Gastrocnemius medialis (tissue), 4 donors: ENCODE measurements at regions not wholly inside any gene's neighbourhood (a gene's known extent, or its start where the extent isn't known, plus 50 kb on each side); places are given as distances from the start of the nearest gene placed in this dataset.

Source experiments
- ATAC-seq, 2 donors: fragments of 150-250 bp; one replicate each; pipeline ENCODE4 v1.9.1; 2016
- DNase-seq, 2 donors: peaks; one replicate each; pipeline ENCODE4 v3.0.0-alpha.2; 2019
- H3K27ac ChIP-seq, 4 donors: fragments of 200-600 bp; sonication (generic); 1 replicate in 1 of 4; 2 replicates in 3 of 4; pipeline ENCODE4 v1.5.1; 2016 to 2018; ENCODE audit warnings: mild to moderate bottlenecking in 2 of 4, moderate library complexity in 1 of 4
- H3K27me3 ChIP-seq, 3 donors: fragments of 200-600 bp; sonication (generic) in 2 of 3; 1 replicate in 1 of 3; 2 replicates in 2 of 3; pipeline versions ENCODE4 v1.5.1 to v1.6.0; 2016 to 2019; ENCODE audit warnings: mild to moderate bottlenecking in 1 of 3, moderate library complexity in 1 of 3
- H3K36me3 ChIP-seq, 2 donors: fragments of 200-600 bp; sonication (generic) in 1 of 2; one replicate each; pipeline ENCODE4 v1.5.1; 2017 to 2018
- H3K4me1 ChIP-seq, 2 donors: fragments of 200-600 bp; sonication (generic) in 1 of 2; one replicate each; pipeline ENCODE4 v1.5.1; 2016 to 2017; ENCODE audit warnings: mild to moderate bottlenecking in 2 of 2
- H3K4me3 ChIP-seq, 4 donors: fragments of 200-600 bp; sonication (generic) in 3 of 4; 1 replicate in 1 of 4; 2 replicates in 3 of 4; pipeline ENCODE4 v1.5.1; 2016 to 2019; ENCODE audit warnings: mild to moderate bottlenecking in 2 of 4
- H3K9me3 ChIP-seq, 3 donors: fragments of 200-600 bp; sonication (generic) in 2 of 3; 1 replicate in 1 of 3; 2 replicates in 2 of 3; pipeline ENCODE4 v1.5.1; 2016 to 2019
- POLR2A ChIP-seq, 2 donors: fragments of 450-650 bp; IDR thresholded peaks; one replicate each; pipeline ENCODE4 v1.6.1; 2017; ENCODE audit warnings: antibody characterized with exemption in 2 of 2, mild to moderate bottlenecking in 2 of 2, moderate library complexity in 2 of 2
- in situ Hi-C, 4 donors: fragments of 200-750 bp; cut with MboI; loops; one replicate each; pipeline versions ENCODE4 v1.15.0 to v1.8.0; 2017; ENCODE audit warnings: low sequenced_read_pairs in 4 of 4
- intact Hi-C: fragments of 100-400 bp; cut with DNase I; formaldehyde crosslinking; loops from one replicate; pipeline ENCODE4 v1.15.1; 2023; ENCODE audit warnings: low total_unique reads
- TF ChIP-seq, protein P1 (sequence below), 5 experiments: fragments of 450-650 bp in 3 of 5; fragments of 200-600 bp in 2 of 5; sonication (generic) in 2 of 5; IDR thresholded peaks in 4 of 5; conservative IDR thresholded peaks in 1 of 5; 1 replicate in 4 of 5; 2 replicates in 1 of 5; pipeline ENCODE4 v1.5.1; 2016 to 2019; ENCODE audit warnings: antibody characterized with exemption in 5 of 5, mild to moderate bottlenecking in 3 of 5, moderate library complexity in 3 of 5

DNA sequence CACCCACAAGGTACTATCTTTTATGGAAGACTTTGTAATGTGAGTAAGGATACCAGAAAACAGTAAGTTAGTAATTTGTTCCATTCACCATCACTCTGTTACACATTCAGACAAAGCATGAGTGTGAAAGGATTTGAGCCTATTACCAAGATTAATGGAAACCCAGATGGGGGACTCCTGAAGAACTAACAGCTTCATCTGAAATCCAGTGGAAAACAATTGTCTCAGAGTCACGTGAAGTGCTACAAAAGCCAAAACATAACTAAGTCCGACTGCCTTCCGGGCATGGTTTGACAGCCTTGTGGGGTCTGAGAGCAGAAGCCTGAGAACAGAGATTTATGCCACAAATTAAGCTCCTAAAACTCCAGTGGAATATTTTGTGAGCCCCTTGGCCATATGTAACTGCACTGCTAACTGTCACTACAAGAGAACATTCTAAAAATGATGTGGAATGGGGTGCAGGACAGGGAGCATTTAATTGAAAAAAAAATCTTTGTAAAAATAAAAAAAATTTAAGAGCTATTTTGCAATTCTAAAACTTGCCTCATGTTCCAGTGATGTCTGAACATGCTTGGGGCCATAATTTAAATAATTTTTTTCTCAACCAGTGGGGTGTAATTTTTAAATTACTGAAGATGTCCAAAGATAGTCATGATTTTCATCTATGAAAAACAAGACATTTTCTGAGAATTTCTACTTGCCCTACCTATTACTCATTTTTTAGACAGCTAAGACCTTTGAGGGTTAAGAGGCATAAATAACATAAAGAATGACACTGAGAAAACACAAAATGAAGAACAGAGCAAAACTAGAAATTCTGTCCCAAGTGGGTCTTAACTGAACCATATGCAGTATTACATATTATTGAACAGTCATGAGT lies 555.0 kb downstream of the INHBA start:
- Histone ChIP-seq H3K4me1 (no peaks in the 10 kb centered on the region), H3K27me3 (no peaks in the 10 kb centered on the region), H3K27ac (no peak overlapping the region), H3K36me3 (no peaks in the 10 kb centered on the region), H3K4me3 (no peak overlapping the region), H3K9me3 (no peaks in the 10 kb centered on the region)
- no peak for TF ChIP-seq POLR2A (IDR thresholded peaks at IDR 0.05)
- TF ChIP-seq, protein P1, sequence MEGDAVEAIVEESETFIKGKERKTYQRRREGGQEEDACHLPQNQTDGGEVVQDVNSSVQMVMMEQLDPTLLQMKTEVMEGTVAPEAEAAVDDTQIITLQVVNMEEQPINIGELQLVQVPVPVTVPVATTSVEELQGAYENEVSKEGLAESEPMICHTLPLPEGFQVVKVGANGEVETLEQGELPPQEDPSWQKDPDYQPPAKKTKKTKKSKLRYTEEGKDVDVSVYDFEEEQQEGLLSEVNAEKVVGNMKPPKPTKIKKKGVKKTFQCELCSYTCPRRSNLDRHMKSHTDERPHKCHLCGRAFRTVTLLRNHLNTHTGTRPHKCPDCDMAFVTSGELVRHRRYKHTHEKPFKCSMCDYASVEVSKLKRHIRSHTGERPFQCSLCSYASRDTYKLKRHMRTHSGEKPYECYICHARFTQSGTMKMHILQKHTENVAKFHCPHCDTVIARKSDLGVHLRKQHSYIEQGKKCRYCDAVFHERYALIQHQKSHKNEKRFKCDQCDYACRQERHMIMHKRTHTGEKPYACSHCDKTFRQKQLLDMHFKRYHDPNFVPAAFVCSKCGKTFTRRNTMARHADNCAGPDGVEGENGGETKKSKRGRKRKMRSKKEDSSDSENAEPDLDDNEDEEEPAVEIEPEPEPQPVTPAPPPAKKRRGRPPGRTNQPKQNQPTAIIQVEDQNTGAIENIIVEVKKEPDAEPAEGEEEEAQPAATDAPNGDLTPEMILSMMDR (IDR thresholded peaks at IDR 0.05 in 4 of 5, conservative IDR thresholded peaks at IDR 0.05 in 1 of 5), result no peak
- DNase-seq (no peak), ATAC-seq (no peak)
- intact Hi-C loops, result no loop called here
- in situ Hi-C loops, result no loop called here

DNA sequence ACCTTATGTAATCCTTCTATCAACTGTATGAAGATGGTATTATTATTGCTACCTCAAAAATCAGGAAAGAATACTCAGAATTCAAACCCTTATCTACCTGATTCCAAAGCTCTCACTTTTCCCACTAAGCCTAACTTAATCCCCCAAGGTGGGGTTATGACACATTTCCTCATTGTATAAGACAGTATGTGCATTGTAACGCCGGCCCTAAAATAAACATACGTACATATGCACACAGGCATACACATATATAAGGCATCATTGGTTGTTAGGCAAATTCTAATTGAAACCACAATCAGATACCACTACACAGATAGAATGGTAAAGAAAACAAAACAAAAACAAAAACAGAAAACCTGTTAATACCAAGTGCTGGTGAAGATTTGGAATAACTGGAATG lies 556.5 kb downstream of the INHBA start:
- TF ChIP-seq POLR2A (IDR thresholded peaks at IDR 0.05), result no peak
- TF ChIP-seq, protein P1 (IDR thresholded peaks at IDR 0.05 in 4 of 5, conservative IDR thresholded peaks at IDR 0.05 in 1 of 5), result no peak
- DNase-seq, result no peak
- H3K4me1 ChIP-seq, result no peaks in the 10 kb centered on the region
- intact Hi-C loops, result no loop called here
- no peak overlapping the region for H3K4me3 ChIP-seq
- H3K27me3 ChIP-seq, result no peaks in the 10 kb centered on the region
- H3K36me3 ChIP-seq, result no peaks in the 10 kb centered on the region
- no peak for ATAC-seq
- no peaks in the 10 kb centered on the region for H3K9me3 ChIP-seq
- in situ Hi-C loops, result no loop called here
- H3K27ac ChIP-seq, result no peak overlapping the region

DNA sequence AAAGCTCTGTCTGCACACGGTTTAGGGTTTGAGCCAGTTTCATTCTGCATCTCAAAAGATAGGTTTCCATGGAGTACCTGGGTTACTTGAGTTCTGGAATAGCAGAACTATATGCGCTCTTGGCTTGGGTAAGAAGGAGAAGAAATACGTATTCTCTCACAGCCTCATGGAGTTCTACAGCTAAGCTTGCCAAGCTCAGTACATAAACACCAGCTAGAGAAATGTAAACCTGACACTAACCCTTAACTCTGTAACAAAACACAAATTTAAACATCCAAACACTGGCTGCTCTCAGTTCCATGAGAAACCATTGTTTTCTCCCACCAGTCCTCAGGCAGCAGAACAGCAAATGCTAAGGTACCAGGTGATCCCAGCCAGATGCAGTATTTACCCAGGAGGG lies 557.2 kb downstream of the INHBA start:
- ATAC-seq (no peak), DNase-seq (no peak)
- H3K36me3 ChIP-seq, result no peaks in the 10 kb centered on the region
- in situ Hi-C loops, result no loop called here
- no peak overlapping the region for H3K27ac ChIP-seq
- H3K4me1 ChIP-seq, result no peaks in the 10 kb centered on the region
- H3K4me3 ChIP-seq, result no peak overlapping the region
- intact Hi-C loops, result no loop called here
- TF ChIP-seq, protein P1 (IDR thresholded peaks at IDR 0.05 in 4 of 5, conservative IDR thresholded peaks at IDR 0.05 in 1 of 5), result no peak
- no peak for TF ChIP-seq POLR2A (IDR thresholded peaks at IDR 0.05)
- no peaks in the 10 kb centered on the region for H3K27me3 ChIP-seq
- no peaks in the 10 kb centered on the region for H3K9me3 ChIP-seq

DNA sequence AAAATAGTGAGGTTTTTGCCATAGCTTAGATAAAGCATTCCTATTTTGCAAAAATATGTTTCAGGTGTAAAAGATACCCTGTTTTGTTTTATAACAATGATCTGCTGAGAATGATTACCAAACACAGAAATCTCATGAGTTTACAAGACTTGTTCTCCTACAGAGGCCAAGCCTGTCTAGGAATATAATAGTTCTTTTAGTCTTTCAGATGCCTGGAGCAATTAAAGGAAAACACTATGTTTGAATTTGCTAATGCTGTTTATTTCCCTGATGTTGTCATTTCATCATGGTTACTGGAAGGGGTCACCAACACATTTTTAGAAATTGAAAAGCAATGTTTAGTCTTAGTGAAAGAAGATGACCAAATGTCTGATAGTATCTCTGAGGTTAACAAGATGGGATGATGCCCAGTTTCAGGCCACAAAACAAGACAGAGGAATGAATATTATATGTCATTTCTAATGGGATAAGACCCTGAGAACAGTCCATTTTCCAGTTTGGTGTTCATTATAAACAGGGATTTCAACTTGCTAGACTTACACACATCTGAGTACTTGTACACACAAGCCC lies 559.9 kb downstream of the INHBA start:
- H3K9me3 ChIP-seq, result no peaks in the 10 kb centered on the region
- no peaks in the 10 kb centered on the region for H3K27me3 ChIP-seq
- no peak for ATAC-seq
- intact Hi-C loops, result no loop called here
- H3K4me1 ChIP-seq, result no peaks in the 10 kb centered on the region
- H3K4me3 ChIP-seq, result no peak overlapping the region
- no peak for DNase-seq
- TF ChIP-seq, protein P1 (IDR thresholded peaks at IDR 0.05 in 4 of 5, conservative IDR thresholded peaks at IDR 0.05 in 1 of 5), result no peak
- TF ChIP-seq POLR2A (IDR thresholded peaks at IDR 0.05), result no peak
- H3K27ac ChIP-seq, result no peak overlapping the region
- no peaks in the 10 kb centered on the region for H3K36me3 ChIP-seq
- in situ Hi-C loops, result no loop called here
